HT1080 (cell line): ENCODE measurements at regions not wholly inside any gene's neighbourhood (a gene's known extent, or its start where the extent isn't known, plus 50 kb on each side); places are given as distances from the start of the nearest gene placed in this dataset.
A peak's percentile ranks its signal among the peaks of the same experiment; 100 is the strongest.
"Not testable (repeated sequence)": the region's sequence is repeated elsewhere in the genome, so short reads cannot be mapped to it uniquely, and the experiment has no call there.

ENCODE experiments used
- DNase-seq: peaks from one replicate; pipeline ENCODE4 v3.0.0-alpha.2; 2015; ENCODE audit warnings: low read depth

DNA sequence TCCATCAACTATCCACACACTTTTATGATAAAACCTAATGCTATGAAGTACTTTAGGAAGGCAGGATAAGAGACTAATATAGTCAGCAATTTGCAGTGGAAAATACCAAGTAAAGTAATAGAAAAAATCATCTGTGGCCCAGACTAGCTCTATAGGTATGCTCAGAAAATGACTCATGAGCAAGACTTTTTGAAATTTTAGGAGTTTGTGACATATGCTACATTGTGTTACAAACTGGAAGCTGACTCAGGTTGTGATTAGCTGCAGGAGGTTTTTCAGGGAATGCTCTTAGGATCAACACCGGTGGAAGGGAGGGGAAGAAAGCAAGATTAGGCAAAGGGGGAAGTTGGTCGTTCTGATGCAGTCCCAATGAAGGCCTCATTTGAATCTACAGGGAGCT lies 56.1 kb downstream of the FEZF1 start:
- DNase-seq = peak; percentile 73

DNA sequence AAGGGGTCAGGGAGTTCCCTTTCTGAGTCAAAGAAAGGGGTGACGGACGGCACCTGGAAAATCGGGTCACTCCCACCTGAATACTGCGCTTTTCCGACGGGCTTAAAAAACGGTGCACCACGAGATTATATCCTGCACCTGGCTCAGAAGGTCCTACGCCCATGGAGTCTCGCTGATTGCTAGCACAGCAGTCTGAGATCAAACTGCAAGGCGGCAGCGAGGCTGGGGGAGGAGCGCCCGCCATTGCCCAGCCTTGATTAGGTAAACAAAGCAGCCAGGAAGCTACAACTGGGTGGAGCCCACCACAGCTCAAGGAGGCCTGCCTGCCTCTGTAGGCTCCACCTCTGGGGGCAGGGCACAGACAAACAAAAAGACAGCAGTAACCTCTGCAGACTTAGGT lies 65.8 kb downstream of the FEZF1 start:
- not testable (repeated sequence) for DNase-seq

DNA sequence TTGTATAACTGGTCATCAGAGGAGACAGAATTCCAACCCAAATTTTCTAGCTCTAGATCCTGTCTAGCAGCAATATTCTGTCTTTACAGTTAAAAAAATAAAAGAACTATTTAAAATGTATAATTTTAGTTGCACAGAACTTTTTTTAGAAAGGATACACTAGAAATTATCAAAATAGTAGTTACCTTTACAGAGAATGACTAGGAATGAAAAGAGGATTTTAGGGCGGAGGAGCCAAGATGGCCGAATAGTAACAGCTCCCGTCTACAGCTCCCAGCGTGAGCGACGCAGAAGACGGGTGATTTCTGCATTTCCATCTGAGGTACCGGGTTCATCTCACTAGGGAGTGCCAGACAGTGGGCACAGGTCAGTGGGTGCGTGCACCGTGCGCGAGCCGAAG lies 66.3 kb downstream of the FEZF1 start:
- not testable (repeated sequence) for DNase-seq

DNA sequence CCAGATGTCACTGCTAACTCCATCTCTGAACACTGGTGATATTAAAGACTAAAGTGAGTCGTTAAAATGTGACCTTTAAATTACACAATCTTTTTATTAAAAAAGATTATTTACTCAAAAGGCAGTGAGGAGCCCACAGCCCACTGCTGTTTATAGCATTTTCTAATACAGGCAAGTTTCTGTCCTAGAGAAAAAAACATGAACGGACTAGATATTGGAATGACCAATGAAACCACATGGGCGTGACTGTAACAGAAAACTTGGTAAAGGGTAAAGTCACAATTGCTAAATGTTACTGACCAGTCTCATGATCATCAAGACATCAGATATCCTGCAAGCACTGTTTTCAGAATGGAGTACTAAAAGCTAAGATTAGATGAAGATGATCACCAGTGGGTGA lies 78.7 kb downstream of the FEZF1 start:
- DNase-seq = no peak

DNA sequence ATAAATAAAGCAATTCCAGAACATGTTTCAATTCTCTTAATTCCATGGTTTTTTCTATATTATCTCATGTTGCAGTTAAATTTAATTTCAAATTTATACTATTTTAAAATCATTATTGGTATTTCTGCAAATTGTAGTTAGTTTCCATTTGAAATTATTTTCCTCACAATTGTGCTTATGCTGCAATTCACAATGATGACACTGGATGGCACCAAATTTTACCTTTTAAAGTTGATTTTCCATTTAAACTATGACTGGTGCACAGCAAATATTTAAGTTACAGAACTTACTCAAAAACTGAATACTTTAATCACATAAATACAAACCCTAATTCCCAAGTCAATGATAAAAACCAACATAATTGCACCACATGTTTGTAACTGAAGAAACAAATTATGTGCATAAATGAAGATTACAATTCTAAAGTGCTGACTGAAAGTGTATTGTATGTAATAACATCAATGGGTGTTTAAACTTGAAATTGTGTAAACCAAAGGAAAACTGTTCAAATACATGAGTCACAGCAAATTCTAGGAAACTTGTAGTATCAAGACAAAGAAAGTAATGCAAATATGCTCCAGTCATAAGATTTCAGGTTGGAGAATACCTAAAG lies 75.3 kb upstream of the AASS start:
- peak; percentile 11 for DNase-seq

DNA sequence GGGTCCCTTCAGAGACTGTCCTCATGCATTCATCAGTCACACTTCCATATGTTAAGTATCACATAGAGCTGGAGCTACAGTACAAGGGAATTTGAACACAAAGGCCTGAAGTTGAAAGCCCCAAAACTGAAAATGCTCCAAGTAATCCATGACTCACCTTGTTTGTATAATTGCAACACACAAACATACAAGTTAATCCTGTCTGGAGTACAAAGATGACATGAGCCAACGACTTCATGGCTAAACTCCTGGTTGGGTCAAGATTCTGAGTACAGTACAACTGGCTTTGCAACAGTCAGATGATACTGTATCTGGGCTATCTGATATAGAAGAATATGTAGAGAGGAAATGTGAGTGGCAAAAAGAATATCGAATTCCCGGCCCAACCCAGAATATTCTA lies 73.1 kb upstream of the AASS start:
- DNase-seq = no peak

DNA sequence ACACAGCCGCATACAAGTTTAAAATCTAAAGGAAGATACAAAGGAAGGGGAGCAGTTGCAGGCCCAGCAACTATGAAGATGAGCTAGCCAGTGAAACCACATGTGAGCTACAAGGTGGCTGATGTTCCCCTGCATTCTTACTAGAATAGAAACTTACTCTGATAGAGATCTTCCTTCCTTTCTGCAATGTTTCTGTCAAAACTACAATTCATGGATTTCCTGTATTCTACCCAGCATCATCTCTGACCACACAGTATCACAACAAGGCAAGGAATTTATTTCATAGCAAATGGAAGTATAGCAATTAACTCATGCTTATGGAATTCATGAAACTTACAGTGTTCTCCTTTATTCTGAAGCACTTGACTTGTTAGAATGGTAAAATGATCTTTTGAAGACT lies 68.7 kb upstream of the AASS start:
- peak; percentile 6 for DNase-seq

DNA sequence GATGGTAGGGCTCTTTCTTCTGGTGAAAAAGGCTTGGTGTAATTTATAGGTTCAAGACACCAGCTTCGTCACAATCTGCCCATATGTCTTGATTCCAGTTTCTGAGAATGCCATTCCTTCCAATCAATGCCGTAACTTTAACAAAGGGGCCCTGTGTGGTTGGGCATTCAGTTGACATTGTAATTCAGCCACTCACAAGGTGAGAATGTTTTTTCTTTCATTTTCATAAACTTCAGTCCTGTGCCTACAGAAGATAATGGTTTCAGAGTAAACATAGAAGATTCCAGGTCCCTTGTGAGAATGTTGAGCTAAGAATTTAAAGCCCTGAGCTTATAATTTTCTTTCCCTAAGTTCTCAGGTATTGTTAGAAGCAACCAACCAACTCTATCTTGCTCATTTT lies 67.3 kb upstream of the AASS start:
- no peak for DNase-seq

DNA sequence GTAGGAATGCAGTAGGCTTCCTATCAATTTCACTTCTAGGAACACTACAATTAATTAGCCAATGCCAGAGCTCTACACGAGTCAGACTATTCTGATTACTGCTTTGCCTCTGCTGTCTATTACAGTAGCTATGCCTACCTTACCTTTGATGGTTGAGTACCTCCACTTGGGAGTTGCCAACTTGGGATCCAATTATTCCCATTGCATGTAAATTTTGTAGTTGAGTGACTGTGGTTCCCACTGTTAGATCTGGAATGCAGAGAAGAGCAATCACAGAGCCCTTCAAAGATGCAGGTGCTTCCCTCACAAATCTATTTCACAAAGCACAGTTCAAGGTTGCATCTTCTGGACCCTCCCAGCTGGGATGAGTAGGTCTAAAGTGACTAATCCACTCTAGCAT lies 62.9 kb upstream of the AASS start:
- no peak for DNase-seq

DNA sequence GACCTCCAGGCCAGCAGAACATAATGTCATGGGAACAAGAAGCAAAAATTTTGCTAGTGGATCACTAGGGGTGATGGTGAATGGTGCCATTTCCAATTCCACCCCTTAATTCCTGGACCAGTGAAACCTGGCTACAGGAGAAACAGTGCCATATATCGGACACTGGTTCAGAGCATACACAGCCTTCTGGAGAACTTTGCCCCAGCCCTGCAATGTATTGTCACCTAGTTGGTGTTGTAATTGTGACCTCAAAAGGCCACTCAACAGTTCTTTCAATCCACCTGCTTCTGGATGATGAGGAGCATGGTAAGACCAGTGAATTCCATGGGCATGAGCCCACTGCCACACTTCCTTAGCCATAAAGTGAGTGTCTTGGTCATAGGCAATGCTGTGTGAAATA lies 59.8 kb upstream of the AASS start:
- DNase-seq = no peak

DNA sequence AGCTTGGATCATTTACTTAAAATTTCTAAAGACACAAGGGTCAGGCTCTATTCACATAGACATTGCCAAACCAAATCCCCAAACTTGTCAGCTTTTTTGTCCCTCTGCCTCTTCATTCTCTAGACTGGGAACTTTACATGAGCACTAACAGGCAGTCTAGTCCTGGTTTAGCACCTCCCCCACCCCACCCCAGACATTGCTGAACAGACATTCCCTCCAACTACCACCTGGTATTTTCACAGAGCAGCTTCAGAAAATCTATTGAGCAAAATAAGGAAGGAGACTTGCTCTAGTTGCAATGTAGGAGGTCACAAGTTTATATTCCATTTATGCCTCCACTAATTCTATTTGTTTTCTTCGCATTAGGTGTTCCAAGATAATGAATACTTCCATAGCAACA lies 56.8 kb upstream of the AASS start:
- no peak for DNase-seq

DNA sequence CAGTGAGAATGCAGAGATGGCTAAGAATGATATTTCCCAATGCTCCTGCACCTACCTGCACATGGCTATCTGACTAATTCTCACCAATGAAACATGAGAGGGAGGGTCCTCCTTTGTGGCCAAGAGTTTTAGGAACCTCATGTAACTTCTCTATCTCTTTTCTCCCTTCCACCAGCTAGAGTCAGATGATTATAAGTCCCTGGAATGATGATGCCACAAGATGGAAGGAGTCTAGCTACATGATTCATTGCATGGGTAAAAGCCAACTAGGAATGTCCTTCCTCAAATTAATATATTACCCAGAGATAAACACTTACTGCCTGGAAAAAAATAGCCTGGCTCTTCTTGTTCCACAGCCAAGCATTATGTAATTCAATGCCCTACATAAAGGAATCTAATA lies 55.1 kb upstream of the AASS start:
- peak; percentile 24 for DNase-seq

DNA sequence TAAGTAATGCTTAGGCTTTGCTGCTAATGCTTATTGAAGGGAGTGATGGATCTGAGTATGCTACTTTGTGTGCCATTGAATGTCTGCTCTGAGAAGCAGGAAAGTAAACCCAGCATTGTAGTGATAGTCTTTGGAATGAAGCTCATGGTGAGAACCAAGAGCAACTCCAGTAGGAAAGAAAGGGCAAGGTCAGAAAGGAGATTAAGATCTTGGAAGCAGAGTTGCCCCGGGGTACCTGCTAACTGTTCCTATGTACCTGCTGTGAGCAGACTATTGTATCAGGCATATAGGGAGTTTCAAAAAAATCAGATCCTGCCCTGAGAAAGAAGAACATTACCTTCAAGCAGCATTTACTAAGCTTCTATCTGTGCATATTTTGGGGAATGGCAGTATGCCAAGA lies 54.5 kb upstream of the AASS start:
- no peak for DNase-seq
